ENCODE measurements at regions not wholly inside any gene's neighbourhood (a gene's known extent, or its start where the extent isn't known, plus 50 kb on each side); places are given as distances from the start of the nearest gene placed in this dataset.

DNA sequence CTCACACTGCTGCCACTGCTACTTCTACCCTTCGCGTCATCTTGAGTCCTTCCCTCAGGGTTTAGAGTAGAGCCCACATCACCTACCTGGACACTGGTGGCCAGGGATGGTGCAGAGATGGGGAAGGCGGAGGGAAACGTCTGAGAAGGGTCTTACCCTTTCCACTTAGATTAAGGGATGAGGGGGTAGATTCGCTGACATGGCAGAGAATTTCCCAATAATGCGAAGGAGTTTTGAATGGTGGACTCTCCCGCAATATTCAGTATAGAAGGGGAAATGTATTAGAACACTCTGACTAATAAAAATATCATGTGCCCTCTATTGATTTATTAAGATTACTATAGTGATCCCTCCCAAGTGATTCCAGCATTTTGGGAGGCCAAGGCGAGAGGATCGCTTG lies 209.5 kb upstream of the KIAA1217 start:
- TF ChIP-seq EP300 (IDR thresholded peaks at IDR 0.05) (no peak), POLR2A (IDR thresholded peaks at IDR 0.05) (no peak)
